ENCODE measurements at regions not wholly inside any gene's neighbourhood (a gene's known extent, or its start where the extent isn't known, plus 50 kb on each side); places are given as distances from the start of the nearest gene placed in this dataset.
"Not testable (repeated sequence)": the region's sequence is repeated elsewhere in the genome, so short reads cannot be mapped to it uniquely, and the experiment has no call there.

- no peak for DNase-seq
These were observed 54.3 kb upstream of the CREB3L1 start for GRCh38 chr11:46223252-46223513.

GRCh38 chr11:46222490-46223251, 54.8 kb upstream of the CREB3L1 start:
- DNase-seq, result no peak

- no peak for DNase-seq
These were observed 57.1 kb upstream of the CREB3L1 start for GRCh38 chr11:46220313-46220712.

- no peak for DNase-seq
These were observed 60.7 kb upstream of the CREB3L1 start for GRCh38 chr11:46216765-46217089.

- no peak for DNase-seq
These were observed 61.3 kb upstream of the CREB3L1 start for GRCh38 chr11:46216019-46216764.

GRCh38 chr11:46215208-46215931, 62.1 kb upstream of the CREB3L1 start:
- DNase-seq, result no peak

- no peak for DNase-seq
These were observed 64.7 kb upstream of the CREB3L1 start for GRCh38 chr11:46212720-46213119.

- DNase-seq, result no peak
These were observed 66.6 kb upstream of the CREB3L1 start for GRCh38 chr11:46210856-46211255.

- no peak for DNase-seq
These were observed 67.3 kb upstream of the CREB3L1 start for GRCh38 chr11:46210133-46210636.

- not testable (repeated sequence) for DNase-seq
These were observed 67.8 kb upstream of the CREB3L1 start for GRCh38 chr11:46209624-46210023.

GRCh38 chr11:46208803-46209202, 68.7 kb upstream of the CREB3L1 start:
- DNase-seq, result no peak

GRCh38 chr11:46207270-46207669, 70.2 kb upstream of the CREB3L1 start:
- DNase-seq, result no peak

GRCh38 chr11:46204415-46204814, 73.0 kb upstream of the CREB3L1 start:
- DNase-seq, result not testable (repeated sequence)

GRCh38 chr11:46203746-46204145, 73.7 kb upstream of the CREB3L1 start:
- DNase-seq, result no peak

- no peak for DNase-seq
These were observed 74.6 kb upstream of the CREB3L1 start for GRCh38 chr11:46202696-46203391.

GRCh38 chr11:46202149-46202548, 75.3 kb upstream of the CREB3L1 start:
- DNase-seq, result no peak

GRCh38 chr11:46200537-46201281, 76.8 kb upstream of the CREB3L1 start:
- no peak for DNase-seq

GRCh38 chr11:46198245-46199240, 77.3 kb upstream of the PHF21A start:
- peak; percentile 51 for DNase-seq

GRCh38 chr11:46197421-46197820, 76.2 kb upstream of the PHF21A start:
- no peak for DNase-seq

GRCh38 chr11:46188017-46188416, 66.8 kb upstream of the PHF21A start:
- no peak for DNase-seq

- DNase-seq, result no peak
These were observed 62.6 kb upstream of the PHF21A start for GRCh38 chr11:46183819-46184218.

Measured in occipital lobe (tissue), 1 donor.